GM10248 (cell line): ENCODE measurements at regions not wholly inside any gene's neighbourhood (a gene's known extent, or its start where the extent isn't known, plus 50 kb on each side); places are given as distances from the start of the nearest gene placed in this dataset.

Experiments
- CTCF ChIA-PET: fragments of 300-600 bp; sonication (Branson Sonifier 250); formaldehyde crosslinking; extraction: SDS; loops from one replicate; lab custom pipeline; 2021; ENCODE audit warnings: antibody characterized with exemption; lab: Yijun Ruan, JAX
- POLR2A ChIA-PET: fragments of 350-650 bp; sonication (Branson Sonifier 250); formaldehyde crosslinking; extraction: SDS; loops from one replicate; lab custom pipeline; 2020; ENCODE audit warnings: antibody characterized with exemption; lab: Yijun Ruan, JAX
- DNase-seq: peaks from one replicate; pipeline ENCODE4 v3.0.0; 2012; ENCODE audit errors: extremely low spot score
- CTCF ChIP-seq: IDR thresholded peaks from 2 replicates; pipeline ENCODE4 v1.5.1; 2012; ENCODE audit warnings: mild to moderate bottlenecking, low read depth; ENCODE audit errors: extremely low read depth, missing control alignments, control extremely low read depth

DNA sequence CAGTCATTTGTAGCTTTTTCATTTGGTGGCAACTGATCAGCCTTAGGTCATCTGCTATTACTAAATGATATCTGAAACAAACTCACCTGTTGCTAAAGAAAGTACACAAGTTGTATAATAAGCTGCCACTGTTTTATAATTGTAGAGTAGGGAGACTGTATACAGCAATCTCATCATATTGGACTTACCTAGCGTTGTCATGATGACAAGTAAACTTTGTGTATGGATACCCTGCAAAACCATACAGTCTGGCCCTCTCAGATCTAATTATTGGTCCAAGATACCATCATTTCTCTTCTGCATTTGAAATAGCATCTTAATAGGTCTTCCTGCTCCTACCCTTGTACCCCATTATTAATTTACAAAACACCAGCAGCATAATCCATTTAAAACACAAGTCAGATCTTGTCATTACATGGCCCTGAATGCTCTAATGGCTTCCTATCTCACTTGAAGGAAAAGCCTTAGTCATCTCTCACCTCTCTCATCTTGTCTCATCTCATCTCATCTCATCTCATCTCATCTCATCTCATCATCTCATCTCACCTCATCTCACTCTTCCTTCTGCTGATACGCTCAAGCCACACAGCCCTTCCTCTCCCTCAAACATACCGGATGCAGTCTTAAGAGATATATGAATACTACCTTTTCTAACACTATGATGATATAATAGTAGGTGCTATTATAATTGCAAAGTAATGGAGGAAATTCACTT is 540.6 kb downstream of the MDFIC start:
- ChIA-PET CTCF (no interaction called here), POLR2A (no interaction called here)
- TF ChIP-seq CTCF: no peak
- no peak for DNase-seq

GRCh38 chr7:115449689-115450088 is 527.8 kb downstream of the MDFIC start:
- CTCF ChIA-PET: interaction anchor here (0.8 kb wide), 1 partner anchor 11 kb away, joined by 3 read pairs; no protein-coding TSS in a partner anchor
- no peak for DNase-seq

GRCh38 chr7:115447495-115447894 is 525.6 kb downstream of the MDFIC start:
- POLR2A ChIA-PET: no interaction called here
- CTCF ChIA-PET: no interaction called here
- no peak for DNase-seq
- TF ChIP-seq CTCF: no peak

More at GRCh38 chr7:115449689-115450088, 527.8 kb downstream of the MDFIC start:
- no peak for TF ChIP-seq CTCF
- POLR2A ChIA-PET: no interaction called here

- TF ChIP-seq CTCF: no peak
- no peak for DNase-seq
- CTCF ChIA-PET: no interaction called here
- POLR2A ChIA-PET: no interaction called here
Measured at GRCh38 chr7:115441033-115441432, 519.1 kb downstream of the MDFIC start.

DNA sequence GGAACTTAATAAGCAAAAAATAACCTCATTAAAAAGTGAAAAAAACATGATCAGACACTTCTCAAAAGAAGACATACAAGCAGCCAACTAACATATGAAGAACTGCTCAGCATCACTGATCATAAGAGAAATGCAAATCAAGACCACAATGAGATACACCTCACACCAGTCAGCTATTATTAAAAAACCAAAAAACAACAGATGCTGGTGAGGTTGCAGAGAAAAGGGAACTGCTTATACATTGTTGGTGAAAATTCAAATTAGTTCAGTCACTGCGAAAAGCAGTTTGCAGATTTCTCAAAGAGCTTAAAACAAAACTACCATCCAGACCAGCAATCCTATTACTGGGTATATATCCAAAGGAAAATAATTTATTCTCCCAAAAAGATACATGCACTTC is 513.3 kb downstream of the MDFIC start:
- TF ChIP-seq CTCF: no peak
- DNase-seq: no peak
- ChIA-PET CTCF (interaction anchor here (1.3 to 1.5 kb wide), 2 partner anchors 10 to 96 kb away, joined by 3 to 6 read pairs; no protein-coding TSS in a partner anchor), POLR2A (no interaction called here)

DNA sequence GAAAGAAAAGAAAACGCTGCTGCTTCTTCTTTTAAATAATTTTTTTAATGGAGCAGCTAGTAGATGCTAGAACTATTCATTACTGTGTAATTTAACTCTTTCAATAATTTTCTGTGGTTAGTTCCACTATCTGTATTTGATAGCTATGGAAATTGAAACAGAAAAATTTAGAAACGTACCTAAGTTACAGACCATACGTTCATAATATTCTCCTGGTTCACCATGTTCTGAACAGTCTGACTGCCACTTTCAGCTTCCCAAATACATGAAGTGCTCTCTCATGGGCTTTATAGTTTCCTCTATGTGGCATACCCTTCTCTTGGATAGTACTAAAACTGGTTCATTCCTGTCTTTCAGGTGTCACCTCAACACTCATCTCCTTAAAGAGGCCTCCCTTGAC is 508.0 kb downstream of the MDFIC start:
- POLR2A ChIA-PET: no interaction called here
- CTCF ChIA-PET: interaction anchor here (1.4 kb wide), 1 partner anchor 46 kb away, joined by 4 read pairs; no protein-coding TSS in a partner anchor
- no peak for TF ChIP-seq CTCF
- no peak for DNase-seq
